Kidney (tissue), 13 donors: ENCODE measurements at regions not wholly inside any gene's neighbourhood (a gene's known extent, or its start where the extent isn't known, plus 50 kb on each side); places are given as distances from the start of the nearest gene placed in this dataset.
"Not testable (repeated sequence)": the region's sequence is repeated elsewhere in the genome, so short reads cannot be mapped to it uniquely, and the experiment has no call there.

Source experiments
- DNase-seq, 5 donors: peaks; one replicate each; pipeline ENCODE4 v3.0.0-alpha.2; 2013 to 2020
- FAIRE-seq: peaks from 2 replicates; lab custom pipeline; 2012; peaks lifted over from hg19 to GRCh38; lab: Jason Lieb, UNC
- H3K27ac ChIP-seq, 2 donors: one replicate each; pipeline ENCODE4 v1.7.0; 2013; ENCODE audit warnings: low read depth in 2 of 2, low read length in 2 of 2, inconsistent platforms in 1 of 2
- H3K27me3 ChIP-seq: one replicate; pipeline ENCODE4 v1.7.1; 2013; ENCODE audit warnings: low read length, inconsistent platforms; ENCODE audit not compliant: control insufficient read depth, insufficient read depth
- H3K36me3 ChIP-seq, 3 donors: one replicate each; pipeline versions ENCODE4 v1.7.0 to v1.7.1; 2013; ENCODE audit warnings: low read length in 3 of 3, control low read depth in 1 of 3, inconsistent platforms in 1 of 3; ENCODE audit not compliant: insufficient read depth in 3 of 3, control insufficient read depth in 2 of 3
- H3K4me1 ChIP-seq, 3 donors: one replicate each; pipeline versions ENCODE4 v1.7.0 to v1.7.1; 2013; ENCODE audit warnings: low read length in 3 of 3, inconsistent platforms in 1 of 3, low read depth in 1 of 3; ENCODE audit not compliant: control insufficient read depth in 2 of 3, insufficient read depth in 2 of 3
- H3K4me3 ChIP-seq, 3 donors: one replicate each; pipeline versions ENCODE4 v1.7.0 to v1.8.1; 2013; ENCODE audit warnings: low read length in 3 of 3, control low read depth in 1 of 3, inconsistent platforms in 1 of 3
- H3K9ac ChIP-seq, 3 donors: one replicate each; pipeline versions ENCODE4 v1.7.0 to v1.7.1; 2013; ENCODE audit warnings: low read length in 3 of 3, control low read depth in 1 of 3, inconsistent platforms in 1 of 3
- H3K9me3 ChIP-seq, 3 donors: one replicate each; pipeline versions ENCODE4 v1.7.0 to v1.7.1; 2013; ENCODE audit warnings: low read length in 3 of 3, control low read depth in 1 of 3, inconsistent platforms in 1 of 3; ENCODE audit not compliant: control insufficient read depth in 2 of 3, insufficient read depth in 1 of 3
- CTCF ChIP-seq: IDR thresholded peaks from 3 replicates; pipeline ENCODE4 v1.5.1; 2012; ENCODE audit warnings: mild to moderate bottlenecking, moderate library complexity, borderline replicate concordance; ENCODE audit not compliant: insufficient read depth; ENCODE audit errors: extremely low read depth
- intact Hi-C: fragments of 100-400 bp; cut with DNase I; formaldehyde crosslinking; loops from one replicate; pipeline ENCODE4 v1.11.1; 2022
- donor health status: control.
- donor health status: control.
- donor health status: control.
- donor health status: control.
- donor health status: control.
- donor health status: DM: yes; HTN: yes; CAD: no.
- donor health status: Normal renal cell carcinoma (clear cell type).

GRCh38 chr9:102479191-102479590, 515.9 kb upstream of the CYLC2 start:
- no peak for TF ChIP-seq CTCF
- no peaks in the 10 kb centered on the region for H3K36me3 ChIP-seq
- no peak overlapping the region for H3K4me3 ChIP-seq
- no peak overlapping the region for H3K9ac ChIP-seq
- FAIRE-seq, result no peak
- H3K4me1 ChIP-seq, result no peaks in the 10 kb centered on the region
- H3K9me3 ChIP-seq, result no peaks in the 10 kb centered on the region
- no peak for DNase-seq
- intact Hi-C loops, result no loop called here
- no peaks in the 10 kb centered on the region for H3K27me3 ChIP-seq
- no peak overlapping the region for H3K27ac ChIP-seq

- H3K4me3 ChIP-seq, result no peak overlapping the region
- no peak overlapping the region for H3K27ac ChIP-seq
- H3K4me1 ChIP-seq, result no peaks in the 10 kb centered on the region
- intact Hi-C loops, result no loop called here
- no peak for FAIRE-seq
- TF ChIP-seq CTCF, result no peak
- H3K27me3 ChIP-seq, result no peaks in the 10 kb centered on the region
- no peak overlapping the region for H3K9ac ChIP-seq
- no peaks in the 10 kb centered on the region for H3K36me3 ChIP-seq
- H3K9me3 ChIP-seq, result no peaks in the 10 kb centered on the region
- no peak for DNase-seq
Observed at GRCh38 chr9:102474357-102474756, 520.8 kb upstream of the CYLC2 start.

GRCh38 chr9:102469430-102469829, 525.7 kb upstream of the CYLC2 start:
- H3K9me3 ChIP-seq, H3K9ac ChIP-seq, intact Hi-C loops, H3K4me1 ChIP-seq, DNase-seq, H3K4me3 ChIP-seq, H3K27ac ChIP-seq, H3K36me3 ChIP-seq, H3K27me3 ChIP-seq: not testable (repeated sequence)
- FAIRE-seq, result peak; percentile 70

GRCh38 chr9:102461156-102461819, 533.8 kb upstream of the CYLC2 start:
- H3K4me3 ChIP-seq, result no peak overlapping the region
- no peaks in the 10 kb centered on the region for H3K4me1 ChIP-seq
- no peak overlapping the region for H3K9ac ChIP-seq
- no peaks in the 10 kb centered on the region for H3K27me3 ChIP-seq
- intact Hi-C loops, result no loop called here
- DNase-seq (peak in 1 of 5 donors; percentile 23), FAIRE-seq (no peak)
- no peak for TF ChIP-seq CTCF
- H3K27ac ChIP-seq, result no peak overlapping the region
- no peaks in the 10 kb centered on the region for H3K36me3 ChIP-seq
- H3K9me3 ChIP-seq, result no peaks in the 10 kb centered on the region
